Progenitor cell of endocrine pancreas (in vitro differentiated cells): ENCODE measurements at regions not wholly inside any gene's neighbourhood (a gene's known extent, or its start where the extent isn't known, plus 50 kb on each side); places are given as distances from the start of the nearest gene placed in this dataset.

Experiments
- DNase-seq: peaks from one replicate; pipeline ENCODE4 v3.0.0; 2021; ENCODE audit warnings: low spot score; ENCODE audit not compliant: unreplicated experiment
- H3K27ac Mint-ChIP-seq: 2 replicates; pipeline ENCODE4 v1.8.0; 2021; ENCODE audit warnings: mild to moderate bottlenecking, moderate library complexity, mixed read lengths
- H3K27me3 Mint-ChIP-seq: 2 replicates; pipeline ENCODE4 v1.8.0; 2021; ENCODE audit warnings: mixed read lengths
- H3K36me3 Mint-ChIP-seq: 2 replicates; pipeline ENCODE4 v1.8.0; 2022; ENCODE audit warnings: mixed read lengths; ENCODE audit not compliant: insufficient read depth
- H3K4me1 Mint-ChIP-seq: 2 replicates; pipeline ENCODE4 v1.8.0; 2021; ENCODE audit warnings: low read depth, mixed read lengths
- H3K4me3 Mint-ChIP-seq: 2 replicates; pipeline ENCODE4 v1.8.0; 2021; ENCODE audit warnings: low read depth, mild to moderate bottlenecking, moderate library complexity, mixed read lengths
- H3K9me3 Mint-ChIP-seq: 2 replicates; pipeline ENCODE4 v1.8.0; 2021; ENCODE audit warnings: low read depth, mixed read lengths
- TF ChIP-seq, protein P1 (sequence below): fragments of 200-600 bp; sonication (generic); IDR thresholded peaks from one replicate; pipeline ENCODE4 v1.5.0; 2021; ENCODE audit warnings: antibody characterized with exemption, mild to moderate bottlenecking; ENCODE audit not compliant: unreplicated experiment

DNA sequence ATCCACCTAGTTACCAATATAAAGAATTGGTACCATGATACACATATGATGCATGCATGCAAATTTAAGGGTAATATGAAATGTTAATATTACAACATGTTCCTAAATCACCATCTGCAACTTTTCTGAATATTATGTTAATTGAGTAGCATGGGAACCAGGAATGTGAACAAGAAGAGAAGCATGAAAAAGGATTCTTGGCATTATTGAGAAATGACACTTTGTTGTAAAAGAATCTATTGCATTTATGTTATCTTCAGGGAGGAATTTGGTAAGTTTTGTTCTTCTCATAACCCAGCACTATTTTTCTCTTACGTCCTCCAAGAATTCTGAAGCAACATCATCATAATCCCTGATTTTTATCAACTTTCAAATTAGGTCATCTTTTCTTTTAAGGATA lies 159.9 kb upstream of the SLC25A13 start:
- TF ChIP-seq, protein P1, sequence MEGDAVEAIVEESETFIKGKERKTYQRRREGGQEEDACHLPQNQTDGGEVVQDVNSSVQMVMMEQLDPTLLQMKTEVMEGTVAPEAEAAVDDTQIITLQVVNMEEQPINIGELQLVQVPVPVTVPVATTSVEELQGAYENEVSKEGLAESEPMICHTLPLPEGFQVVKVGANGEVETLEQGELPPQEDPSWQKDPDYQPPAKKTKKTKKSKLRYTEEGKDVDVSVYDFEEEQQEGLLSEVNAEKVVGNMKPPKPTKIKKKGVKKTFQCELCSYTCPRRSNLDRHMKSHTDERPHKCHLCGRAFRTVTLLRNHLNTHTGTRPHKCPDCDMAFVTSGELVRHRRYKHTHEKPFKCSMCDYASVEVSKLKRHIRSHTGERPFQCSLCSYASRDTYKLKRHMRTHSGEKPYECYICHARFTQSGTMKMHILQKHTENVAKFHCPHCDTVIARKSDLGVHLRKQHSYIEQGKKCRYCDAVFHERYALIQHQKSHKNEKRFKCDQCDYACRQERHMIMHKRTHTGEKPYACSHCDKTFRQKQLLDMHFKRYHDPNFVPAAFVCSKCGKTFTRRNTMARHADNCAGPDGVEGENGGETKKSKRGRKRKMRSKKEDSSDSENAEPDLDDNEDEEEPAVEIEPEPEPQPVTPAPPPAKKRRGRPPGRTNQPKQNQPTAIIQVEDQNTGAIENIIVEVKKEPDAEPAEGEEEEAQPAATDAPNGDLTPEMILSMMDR: no peak
- H3K27ac Mint-ChIP-seq: no peak overlapping the region
- H3K36me3 Mint-ChIP-seq: no peaks in the 10 kb centered on the region
- no peak overlapping the region for H3K4me3 Mint-ChIP-seq
- H3K4me1 Mint-ChIP-seq: no peaks in the 10 kb centered on the region
- H3K9me3 Mint-ChIP-seq: no peaks in the 10 kb centered on the region
- no peak for DNase-seq
- H3K27me3 Mint-ChIP-seq: no peaks in the 10 kb centered on the region

DNA sequence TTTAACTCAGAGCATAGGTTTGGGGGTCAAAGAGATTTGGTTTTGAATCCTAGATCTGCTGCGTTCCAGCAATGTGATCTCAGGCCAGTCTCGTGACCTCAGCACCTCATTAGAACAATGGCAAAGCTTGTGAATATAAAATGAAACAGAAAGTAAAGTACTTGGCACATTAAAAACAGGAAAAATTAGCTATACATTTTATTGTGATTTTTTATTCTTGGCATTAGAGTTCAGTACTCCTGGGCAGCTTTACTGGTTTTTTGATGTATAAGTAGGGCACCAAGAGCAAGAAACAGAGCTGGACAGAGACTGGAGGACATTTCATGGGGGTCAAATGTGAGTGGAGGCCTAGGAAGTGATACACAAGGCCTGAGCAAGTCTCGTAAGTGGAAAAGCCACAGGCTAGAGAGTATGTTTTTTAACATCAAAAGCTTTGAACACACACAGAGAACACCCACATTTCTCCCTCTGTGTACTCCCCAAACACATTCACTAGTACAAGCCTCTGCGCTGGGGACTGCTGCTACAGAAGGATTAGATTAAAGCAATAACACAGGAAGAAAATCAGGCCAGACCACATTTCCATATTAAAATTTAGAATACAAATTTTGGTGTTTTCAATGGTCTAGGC lies 157.2 kb upstream of the SLC25A13 start:
- H3K27me3 Mint-ChIP-seq: no peaks in the 10 kb centered on the region
- H3K36me3 Mint-ChIP-seq: no peaks in the 10 kb centered on the region

DNA sequence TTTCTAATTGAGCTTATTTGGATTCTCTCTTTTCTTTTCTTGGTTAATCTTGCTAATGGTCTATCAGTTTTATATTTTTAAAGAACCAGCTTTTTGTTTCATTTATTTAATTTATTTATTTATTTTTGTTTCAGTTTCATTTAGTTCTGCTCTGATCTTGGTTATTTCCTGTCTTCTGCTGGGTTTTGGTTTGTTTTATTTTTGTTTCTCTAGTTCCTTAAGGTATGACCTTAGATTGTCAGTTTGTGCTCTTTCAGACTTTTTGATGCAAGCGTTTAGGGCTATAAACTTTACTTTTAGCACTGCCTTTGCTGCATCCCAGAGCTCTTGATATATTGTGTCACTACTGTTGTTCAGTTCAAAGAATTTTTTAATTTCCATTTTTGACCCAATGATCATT lies 149.7 kb upstream of the SLC25A13 start:
- Mint-ChIP-seq H3K4me3 (no peak overlapping the region), H3K27ac (no peak overlapping the region), H3K27me3 (no peaks in the 10 kb centered on the region), H3K9me3 (peaks cover 11% of the 10 kb centered on the region), H3K36me3 (no peaks in the 10 kb centered on the region), H3K4me1 (no peaks in the 10 kb centered on the region)
- DNase-seq: no peak
- TF ChIP-seq, protein P1: no peak

More for the DNA sequence above, 157.2 kb upstream of the SLC25A13 start:
- H3K9me3 Mint-ChIP-seq: no peaks in the 10 kb centered on the region
- DNase-seq: no peak
- TF ChIP-seq, protein P1: no peak
- H3K4me1 Mint-ChIP-seq: no peaks in the 10 kb centered on the region
- no peak overlapping the region for H3K27ac Mint-ChIP-seq
- no peak overlapping the region for H3K4me3 Mint-ChIP-seq

DNA sequence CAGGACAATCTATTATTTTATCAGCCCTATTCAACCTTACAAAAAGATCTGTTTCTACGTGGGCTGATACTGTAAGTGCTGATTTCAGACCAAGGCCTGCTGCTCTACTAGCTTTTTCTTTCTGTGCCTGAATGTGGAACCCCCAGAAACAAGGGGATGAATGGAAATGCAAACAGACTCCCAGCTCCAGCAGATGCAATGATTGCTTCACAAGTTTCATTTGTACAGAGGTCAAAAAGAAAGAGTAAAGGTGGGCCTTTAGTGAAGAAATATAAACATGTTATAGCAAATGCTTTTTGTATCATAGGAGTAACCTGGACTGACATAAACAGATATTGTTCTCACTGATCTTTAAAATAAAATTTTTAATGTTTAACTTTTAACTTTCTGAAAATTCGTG lies 130.2 kb upstream of the SLC25A13 start:
- Mint-ChIP-seq H3K4me3 (no peak overlapping the region), H3K36me3 (no peaks in the 10 kb centered on the region), H3K27ac (no peak overlapping the region), H3K27me3 (no peaks in the 10 kb centered on the region), H3K4me1 (no peaks in the 10 kb centered on the region), H3K9me3 (no peaks in the 10 kb centered on the region)
- TF ChIP-seq, protein P1: no peak
- no peak for DNase-seq

DNA sequence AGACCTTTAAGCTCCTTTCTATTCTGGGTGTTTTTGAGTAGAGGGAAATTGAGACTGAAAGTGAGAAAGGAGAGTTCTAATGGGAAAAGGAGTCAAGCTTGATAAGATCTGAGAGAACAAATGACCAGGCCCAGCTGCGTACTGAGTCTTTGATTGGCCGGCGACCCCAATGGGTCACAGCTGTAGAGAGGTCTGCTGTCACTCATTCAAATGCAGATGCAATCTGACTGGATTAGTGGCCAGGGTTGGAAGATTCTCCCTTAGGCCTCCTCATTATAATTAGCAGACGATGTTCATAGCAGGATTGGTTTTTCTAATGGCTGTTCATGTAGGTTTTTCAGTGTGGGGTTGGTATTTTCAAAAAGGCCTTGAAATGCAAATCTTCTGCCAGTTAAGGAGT lies 127.2 kb upstream of the SLC25A13 start:
- TF ChIP-seq, protein P1: no peak
- Mint-ChIP-seq H3K9me3 (no peaks in the 10 kb centered on the region), H3K27me3 (no peaks in the 10 kb centered on the region), H3K4me3 (no peak overlapping the region), H3K4me1 (no peaks in the 10 kb centered on the region), H3K27ac (no peak overlapping the region), H3K36me3 (no peaks in the 10 kb centered on the region)
- DNase-seq: no peak
